ENCODE measurements at regions not wholly inside any gene's neighbourhood (a gene's known extent, or its start where the extent isn't known, plus 50 kb on each side); places are given as distances from the start of the nearest gene placed in this dataset.

- no peak overlapping the region for H3K4me3 ChIP-seq
- no peak for DNase-seq
- H3K27me3 ChIP-seq, result no peaks in the 10 kb centered on the region
- TF ChIP-seq POLR2A (IDR thresholded peaks at IDR 0.05) (no peak), CTCF (IDR thresholded peaks at IDR 0.05) (no peak)
- intact Hi-C loops (cut with DNase I), result no loop called here
- no peaks in the 10 kb centered on the region for H3K36me3 ChIP-seq
- no peaks in the 10 kb centered on the region for H3K9me3 ChIP-seq
- H3K27ac ChIP-seq, result no peak overlapping the region
- no peaks in the 10 kb centered on the region for H3K4me1 ChIP-seq
- 47 to 50% methylated on average over 4 of the region's 4 CpGs for WGBS, 2 donors
Measured at GRCh38 chr17:12431188-12431587, 234.5 kb upstream of the MYOCD start.

GRCh38 chr17:12438212-12438611 is 227.5 kb upstream of the MYOCD start:
- WGBS, 2 donors, result 58 to 67% methylated on average over 6 of the region's 6 CpGs
- Histone ChIP-seq H3K9me3 (no peaks in the 10 kb centered on the region), H3K4me3 (no peak overlapping the region), H3K27ac (no peak overlapping the region), H3K4me1 (no peaks in the 10 kb centered on the region), H3K27me3 (no peaks in the 10 kb centered on the region), H3K36me3 (no peaks in the 10 kb centered on the region)
- TF ChIP-seq CTCF (IDR thresholded peaks at IDR 0.05) (no peak), POLR2A (IDR thresholded peaks at IDR 0.05) (no peak)
- intact Hi-C loops (cut with DNase I), result no loop called here
- no peak for DNase-seq

GRCh38 chr17:12438813-12439586 is 226.7 kb upstream of the MYOCD start:
- no peak overlapping the region for H3K27ac ChIP-seq
- H3K9me3 ChIP-seq, result no peaks in the 10 kb centered on the region
- no peak for DNase-seq
- WGBS, 2 donors, result 46 to 74% methylated on average over 7 to 10 of the region's 10 CpGs
- H3K27me3 ChIP-seq, result no peaks in the 10 kb centered on the region
- intact Hi-C loops (cut with DNase I), result no loop called here
- H3K36me3 ChIP-seq, result no peaks in the 10 kb centered on the region
- TF ChIP-seq POLR2A (IDR thresholded peaks at IDR 0.05) (no peak), CTCF (IDR thresholded peaks at IDR 0.05) (no peak)
- no peak overlapping the region for H3K4me3 ChIP-seq
- no peaks in the 10 kb centered on the region for H3K4me1 ChIP-seq

GRCh38 chr17:12445331-12445730 is 220.4 kb upstream of the MYOCD start:
- no peak for DNase-seq
- Histone ChIP-seq H3K27me3 (no peaks in the 10 kb centered on the region), H3K4me1 (no peaks in the 10 kb centered on the region), H3K4me3 (no peak overlapping the region), H3K27ac (no peak overlapping the region), H3K36me3 (no peaks in the 10 kb centered on the region), H3K9me3 (no peaks in the 10 kb centered on the region)
- 32 to 49% methylated on average over 1 of the region's 1 CpG for WGBS, 2 donors
- TF ChIP-seq CTCF (IDR thresholded peaks at IDR 0.05), result no peak
- TF ChIP-seq POLR2A (IDR thresholded peaks at IDR 0.05), result no peak
- intact Hi-C loops (cut with DNase I), result no loop called here

- Histone ChIP-seq H3K9me3 (no peaks in the 10 kb centered on the region), H3K27ac (no peak overlapping the region), H3K4me1 (no peaks in the 10 kb centered on the region), H3K36me3 (no peaks in the 10 kb centered on the region), H3K27me3 (no peaks in the 10 kb centered on the region), H3K4me3 (no peak overlapping the region)
- intact Hi-C loops (cut with DNase I), result no loop called here
- TF ChIP-seq CTCF (IDR thresholded peaks at IDR 0.05) (no peak), POLR2A (IDR thresholded peaks at IDR 0.05) (no peak)
- 64 to 76% methylated on average over 1 of the region's 1 CpG for WGBS, 2 donors
- no peak for DNase-seq
Measured at GRCh38 chr17:12457493-12457892, 208.2 kb upstream of the MYOCD start.
